ENCODE measurements at regions not wholly inside any gene's neighbourhood (a gene's known extent, or its start where the extent isn't known, plus 50 kb on each side); places are given as distances from the start of the nearest gene placed in this dataset.

GRCh38 chr2:108171657-108172056 is 68.1 kb upstream of the SULT1C3 start:
- H3K4me3 ChIP-seq (ENCODE audit: low read length), result no peak overlapping the region
- H3K4me1 ChIP-seq (ENCODE audit: low read length), result no peaks in the 10 kb centered on the region
- H3K9me3 ChIP-seq (replicated peaks; ENCODE audit: insufficient read depth, low read length), result no peaks in the 10 kb centered on the region
- no peaks in the 10 kb centered on the region for H3K9me2 ChIP-seq (replicated peaks; ENCODE audit: insufficient read depth, low read length)
- H3K9ac ChIP-seq (ENCODE audit: low read length), result no peak overlapping the region
- no peaks in the 10 kb centered on the region for H3K79me2 ChIP-seq (ENCODE audit: low read length)
- H3F3A ChIP-seq (ENCODE audit: insufficient read depth, low read length), result no peaks in the 10 kb centered on the region
- H2AFZ ChIP-seq (ENCODE audit: low read length), result no peak overlapping the region
- H3K4me2 ChIP-seq (ENCODE audit: low read depth, low read length), result no peak overlapping the region
- H3K36me3 ChIP-seq (replicated peaks; ENCODE audit: insufficient read depth, low read length), result no peaks in the 10 kb centered on the region
- no peaks in the 10 kb centered on the region for H4K20me1 ChIP-seq (ENCODE audit: insufficient read depth, low read length)
- no peak overlapping the region for H3K27ac ChIP-seq (ENCODE audit: low read length)
- DNase-seq, result no peak
- TF ChIP-seq CTCF (IDR thresholded peaks at IDR 0.05; ENCODE audit: low read length) (no peak), EZH2 (optimal IDR thresholded peaks at IDR 0.05; ENCODE audit: low read depth, low read length) (no peak), EZH2phosphoT487 (IDR thresholded peaks at IDR 0.05; ENCODE audit: low read length) (no peak)
- no peaks in the 10 kb centered on the region for H3K27me3 ChIP-seq (replicated peaks; ENCODE audit: insufficient read depth, low read length)

- Histone ChIP-seq H3K27me3 (replicated peaks; ENCODE audit: insufficient read depth, low read length) (no peaks in the 10 kb centered on the region), H2AFZ (ENCODE audit: low read length) (no peak overlapping the region), H3K4me2 (ENCODE audit: low read depth, low read length) (no peak overlapping the region), H3K9me3 (replicated peaks; ENCODE audit: insufficient read depth, low read length) (no peaks in the 10 kb centered on the region), H4K20me1 (ENCODE audit: insufficient read depth, low read length) (no peaks in the 10 kb centered on the region), H3F3A (ENCODE audit: insufficient read depth, low read length) (no peaks in the 10 kb centered on the region), H3K27ac (ENCODE audit: low read length) (no peak overlapping the region), H3K9me2 (replicated peaks; ENCODE audit: insufficient read depth, low read length) (no peaks in the 10 kb centered on the region), H3K79me2 (ENCODE audit: low read length) (no peaks in the 10 kb centered on the region), H3K9ac (ENCODE audit: low read length) (no peak overlapping the region), H3K4me3 (ENCODE audit: low read length) (no peak overlapping the region), H3K36me3 (replicated peaks; ENCODE audit: insufficient read depth, low read length) (no peaks in the 10 kb centered on the region), H3K4me1 (ENCODE audit: low read length) (no peaks in the 10 kb centered on the region)
- TF ChIP-seq CTCF (IDR thresholded peaks at IDR 0.05; ENCODE audit: low read length) (peak; percentile 43), EZH2 (optimal IDR thresholded peaks at IDR 0.05; ENCODE audit: low read depth, low read length) (no peak), EZH2phosphoT487 (IDR thresholded peaks at IDR 0.05; ENCODE audit: low read length) (no peak)
- peak; percentile 27 for DNase-seq
Observed at GRCh38 chr2:108182489-108182888, 57.3 kb upstream of the SULT1C3 start.

- Histone ChIP-seq H2AFZ (ENCODE audit: low read length) (no peak overlapping the region), H3K4me3 (ENCODE audit: low read length) (no peak overlapping the region), H3K36me3 (replicated peaks; ENCODE audit: insufficient read depth, low read length) (no peaks in the 10 kb centered on the region), H3K9me2 (replicated peaks; ENCODE audit: insufficient read depth, low read length) (no peaks in the 10 kb centered on the region), H3K4me1 (ENCODE audit: low read length) (no peaks in the 10 kb centered on the region), H3K4me2 (ENCODE audit: low read depth, low read length) (no peak overlapping the region), H3K79me2 (ENCODE audit: low read length) (no peaks in the 10 kb centered on the region), H3K27me3 (replicated peaks; ENCODE audit: insufficient read depth, low read length) (no peaks in the 10 kb centered on the region; the same call in 1 of the 2 replicates), H3F3A (ENCODE audit: insufficient read depth, low read length) (no peaks in the 10 kb centered on the region), H3K27ac (ENCODE audit: low read length) (no peak overlapping the region), H3K9ac (ENCODE audit: low read length) (no peak overlapping the region), H4K20me1 (ENCODE audit: insufficient read depth, low read length) (no peaks in the 10 kb centered on the region), H3K9me3 (replicated peaks; ENCODE audit: insufficient read depth, low read length) (no peaks in the 10 kb centered on the region)
- TF ChIP-seq CTCF (IDR thresholded peaks at IDR 0.05; ENCODE audit: low read length) (peak; percentile 59), EZH2 (optimal IDR thresholded peaks at IDR 0.05; ENCODE audit: low read depth, low read length) (no peak)
- peak; percentile 47 for DNase-seq
Observed at GRCh38 chr2:108184419-108184818, 55.3 kb upstream of the SULT1C3 start.

All from MM.1S (cell line).